Glutamatergic neuron (in vitro differentiated cells): ENCODE measurements at regions not wholly inside any gene's neighbourhood (a gene's known extent, or its start where the extent isn't known, plus 50 kb on each side); places are given as distances from the start of the nearest gene placed in this dataset.

ENCODE experiments used
- DNase-seq: peaks from one replicate; pipeline ENCODE4 v3.0.0; 2022
- H3K27ac Mint-ChIP-seq: one replicate; pipeline ENCODE4 v1.8.0; 2020; ENCODE audit warnings: mild to moderate bottlenecking, mixed read lengths, inconsistent platforms; ENCODE audit not compliant: unreplicated experiment
- H3K27me3 Mint-ChIP-seq: one replicate; pipeline ENCODE4 v1.8.0; 2020; ENCODE audit warnings: mild to moderate bottlenecking, moderate library complexity, mixed read lengths, inconsistent platforms; ENCODE audit not compliant: unreplicated experiment
- H3K36me3 Mint-ChIP-seq: one replicate; pipeline ENCODE4 v1.8.0; 2020; ENCODE audit warnings: mild to moderate bottlenecking, mixed read lengths, inconsistent platforms; ENCODE audit not compliant: unreplicated experiment
- H3K4me1 Mint-ChIP-seq: one replicate; pipeline ENCODE4 v1.8.0; 2020; ENCODE audit warnings: mild to moderate bottlenecking, low read depth, mixed read lengths, inconsistent platforms; ENCODE audit not compliant: unreplicated experiment
- H3K4me3 Mint-ChIP-seq: one replicate; pipeline ENCODE4 v1.8.0; 2020; ENCODE audit warnings: mild to moderate bottlenecking, mixed read lengths, inconsistent platforms; ENCODE audit not compliant: unreplicated experiment
- H3K9me3 Mint-ChIP-seq: one replicate; pipeline ENCODE4 v1.8.0; 2020; ENCODE audit warnings: mild to moderate bottlenecking, moderate library complexity, mixed read lengths, inconsistent platforms; ENCODE audit not compliant: unreplicated experiment
- CTCF ChIP-seq: fragments of 200-600 bp; sonication (generic); IDR thresholded peaks from one replicate; pipeline ENCODE4 v1.5.0; 2021; ENCODE audit not compliant: partially characterized antibody, unreplicated experiment

GRCh38 chr15:77839970-77840905, 207.5 kb upstream of the LINGO1 start:
- Mint-ChIP-seq H3K9me3 (peaks cover 4% of the 10 kb centered on the region), H3K4me1 (peaks cover 3% of the 10 kb centered on the region), H3K4me3 (no peak overlapping the region), H3K27ac (no peak overlapping the region), H3K27me3 (peaks cover 4% of the 10 kb centered on the region), H3K36me3 (peaks cover 9% of the 10 kb centered on the region)
- no peak for DNase-seq
- TF ChIP-seq CTCF: no peak

GRCh38 chr15:77839456-77839855, 206.7 kb upstream of the LINGO1 start:
- peaks cover 4% of the 10 kb centered on the region for H3K27me3 Mint-ChIP-seq
- H3K36me3 Mint-ChIP-seq: peaks cover 3% of the 10 kb centered on the region
- peaks cover 3% of the 10 kb centered on the region for H3K4me1 Mint-ChIP-seq
- H3K4me3 Mint-ChIP-seq: no peak overlapping the region
- peaks cover 4% of the 10 kb centered on the region for H3K9me3 Mint-ChIP-seq
- no peak for DNase-seq
- H3K27ac Mint-ChIP-seq: no peak overlapping the region
- TF ChIP-seq CTCF: no peak

- no peak overlapping the region for H3K4me3 Mint-ChIP-seq
- DNase-seq: no peak
- H3K36me3 Mint-ChIP-seq: no peaks in the 10 kb centered on the region
- H3K27ac Mint-ChIP-seq: no peak overlapping the region
- peaks cover 3% of the 10 kb centered on the region for H3K4me1 Mint-ChIP-seq
- peaks cover 6% of the 10 kb centered on the region for H3K9me3 Mint-ChIP-seq
- TF ChIP-seq CTCF: no peak
- peaks cover 4% of the 10 kb centered on the region for H3K27me3 Mint-ChIP-seq
Measured at GRCh38 chr15:77838595-77838994, 205.9 kb upstream of the LINGO1 start.

- peaks cover 3% of the 10 kb centered on the region for H3K4me1 Mint-ChIP-seq
- H3K27ac Mint-ChIP-seq: no peak overlapping the region
- DNase-seq: no peak
- TF ChIP-seq CTCF: no peak
- H3K9me3 Mint-ChIP-seq: peaks cover 6% of the 10 kb centered on the region
- peaks cover 4% of the 10 kb centered on the region for H3K27me3 Mint-ChIP-seq
- H3K36me3 Mint-ChIP-seq: no peaks in the 10 kb centered on the region
- H3K4me3 Mint-ChIP-seq: no peak overlapping the region
Measured at GRCh38 chr15:77838061-77838460, 205.3 kb upstream of the LINGO1 start.

GRCh38 chr15:77837649-77838025, 204.9 kb upstream of the LINGO1 start:
- no peak for DNase-seq
- TF ChIP-seq CTCF: no peak
- H3K9me3 Mint-ChIP-seq: peaks cover 6% of the 10 kb centered on the region
- peaks cover 3% of the 10 kb centered on the region for H3K4me1 Mint-ChIP-seq
- H3K4me3 Mint-ChIP-seq: no peak overlapping the region
- H3K36me3 Mint-ChIP-seq: no peaks in the 10 kb centered on the region
- no peak overlapping the region for H3K27ac Mint-ChIP-seq
- peaks cover 4% of the 10 kb centered on the region for H3K27me3 Mint-ChIP-seq
